ENCODE measurements at regions not wholly inside any gene's neighbourhood (a gene's known extent, or its start where the extent isn't known, plus 50 kb on each side); places are given as distances from the start of the nearest gene placed in this dataset.

- no peak for DNase-seq (ENCODE audit: low read depth in 2 of 2)
Measured at GRCh38 chr12:113684908-113685782, 213.5 kb upstream of the LHX5 start.

GRCh38 chr12:113684053-113684907 is 212.6 kb upstream of the LHX5 start:
- no peak for DNase-seq (ENCODE audit: low read depth in 2 of 2)

DNA sequence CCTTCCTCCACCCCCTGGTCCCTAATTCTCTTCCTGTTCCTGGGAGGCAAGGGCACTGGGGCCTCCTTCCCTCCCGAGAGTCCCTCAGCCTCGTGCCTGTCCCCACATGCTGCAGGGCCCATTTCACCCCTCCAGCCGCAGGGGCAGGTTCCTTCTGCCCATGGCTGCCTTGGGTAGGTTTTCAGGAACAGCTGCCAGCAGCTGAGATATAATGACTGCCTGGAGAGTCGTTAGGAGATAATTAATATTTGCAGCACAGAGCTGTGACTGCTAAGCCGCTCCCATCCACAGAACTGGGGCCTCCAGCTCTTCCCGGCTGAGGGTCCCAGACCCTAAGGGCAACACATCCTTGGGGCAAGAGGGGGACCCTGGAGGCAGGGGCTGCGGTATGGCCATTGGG is 211.9 kb upstream of the LHX5 start:
- no peak for DNase-seq (ENCODE audit: low read depth in 2 of 2)

DNA sequence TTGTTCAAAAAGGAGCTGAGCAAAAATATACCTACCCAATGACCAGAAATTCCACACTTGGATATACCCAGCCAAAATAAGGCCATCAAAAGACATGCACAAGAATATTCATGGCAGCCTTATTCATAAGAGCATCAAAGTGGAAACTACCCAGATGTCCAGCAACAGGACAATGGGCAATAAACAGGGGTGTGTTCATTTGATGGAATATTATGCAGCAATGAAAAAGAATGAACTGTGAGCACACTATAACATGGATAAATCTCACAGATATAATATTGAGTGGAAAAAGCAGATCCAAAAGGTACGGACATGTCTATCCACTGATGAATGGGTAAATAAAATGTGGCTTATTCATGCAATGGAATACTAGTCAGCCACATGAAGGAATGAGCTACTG is 209.2 kb upstream of the LHX5 start:
- no peak for DNase-seq (ENCODE audit: low read depth in 2 of 2)

DNA sequence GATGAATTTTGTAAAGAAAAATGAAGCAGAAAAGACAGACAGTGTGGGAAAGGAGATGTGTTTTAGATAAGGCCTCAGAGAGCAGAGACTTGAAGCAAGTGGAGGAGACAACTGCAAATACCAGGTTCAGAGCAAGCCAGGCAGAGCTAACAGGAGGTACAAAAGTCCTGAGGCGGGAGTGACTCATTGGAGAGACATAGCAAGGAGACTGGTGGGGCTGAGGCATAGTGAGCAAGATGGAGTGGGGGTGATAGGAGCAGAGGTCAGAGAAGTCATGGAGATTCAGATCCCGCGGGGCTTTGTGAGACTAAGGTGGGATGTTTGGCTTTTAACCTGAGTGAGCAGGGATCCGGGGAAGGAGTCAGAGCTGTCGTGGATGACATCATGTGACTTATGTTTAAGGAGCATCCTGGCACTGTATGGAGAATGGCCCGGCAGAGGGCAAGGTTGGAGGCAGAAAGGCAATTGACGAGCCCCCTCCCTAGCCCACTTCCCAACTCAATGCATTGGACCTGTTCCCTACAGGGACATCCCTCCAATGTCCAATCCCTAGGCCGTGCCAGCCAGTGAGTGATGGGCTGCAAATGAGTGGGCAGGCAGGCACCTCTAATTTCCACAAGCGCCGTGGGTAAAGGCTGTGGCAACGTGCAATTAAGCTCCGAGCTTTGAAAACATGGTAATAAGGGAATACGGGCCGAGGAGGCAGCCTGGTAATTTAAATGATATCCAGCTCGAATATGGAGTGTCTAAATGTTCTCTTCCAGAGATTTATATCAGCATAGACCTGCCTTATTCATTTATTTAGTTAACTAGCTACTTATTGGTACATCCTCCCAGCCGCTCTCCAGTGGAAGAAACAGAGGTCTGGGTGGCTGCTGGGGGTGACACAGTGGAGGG is 206.8 kb upstream of the LHX5 start:
- no peak for DNase-seq (ENCODE audit: low read depth in 2 of 2)

GRCh38 chr12:113676547-113676946 is 204.9 kb upstream of the LHX5 start:
- no peak for DNase-seq (ENCODE audit: low read depth in 2 of 2)

GRCh38 chr12:113676117-113676516 is 204.4 kb upstream of the LHX5 start:
- DNase-seq (ENCODE audit: low read depth in 2 of 2): no peak

DNA sequence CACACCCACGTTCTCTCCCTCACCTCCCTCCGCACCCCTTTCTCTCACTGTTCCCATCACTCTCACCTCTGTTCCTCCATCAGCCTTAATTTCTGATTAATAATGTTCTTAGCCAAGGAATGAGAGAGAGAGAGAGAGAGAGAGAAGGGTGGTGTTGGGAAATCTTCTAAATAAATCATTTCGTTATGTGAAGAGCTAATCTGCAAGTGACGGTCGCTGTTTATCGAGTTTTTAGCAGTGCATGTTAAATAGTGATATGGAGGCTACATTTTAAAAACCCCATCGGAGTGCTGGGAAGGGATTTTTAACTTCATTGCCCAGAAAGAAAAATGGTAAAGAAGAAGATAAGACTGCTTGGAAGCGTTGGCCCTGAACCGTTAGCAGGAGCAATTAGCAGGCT is 203.3 kb upstream of the LHX5 start:
- DNase-seq (ENCODE audit: low read depth in 2 of 2): no peak

DNA sequence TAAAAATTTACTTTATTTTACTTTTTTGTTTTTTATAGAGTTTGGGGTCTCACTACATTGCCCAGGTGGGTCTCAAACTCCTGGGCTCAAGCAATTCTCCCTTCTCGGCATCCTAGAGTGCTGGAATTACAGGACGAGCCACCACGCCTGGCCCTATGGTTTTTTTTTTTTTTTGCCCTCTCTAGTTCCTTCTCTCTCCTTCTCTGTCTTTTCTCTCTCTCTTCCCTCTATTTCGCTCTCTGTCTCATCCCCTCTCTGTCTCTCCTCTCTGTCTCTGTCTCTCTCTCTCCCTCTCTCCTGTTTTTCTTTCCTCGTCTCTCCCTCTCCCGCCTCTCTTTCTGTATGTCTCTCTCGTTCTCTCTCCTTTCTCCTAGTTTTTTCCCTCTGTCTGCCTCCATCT is 202.6 kb upstream of the LHX5 start:
- DNase-seq (ENCODE audit: low read depth in 2 of 2): no peak

DNA sequence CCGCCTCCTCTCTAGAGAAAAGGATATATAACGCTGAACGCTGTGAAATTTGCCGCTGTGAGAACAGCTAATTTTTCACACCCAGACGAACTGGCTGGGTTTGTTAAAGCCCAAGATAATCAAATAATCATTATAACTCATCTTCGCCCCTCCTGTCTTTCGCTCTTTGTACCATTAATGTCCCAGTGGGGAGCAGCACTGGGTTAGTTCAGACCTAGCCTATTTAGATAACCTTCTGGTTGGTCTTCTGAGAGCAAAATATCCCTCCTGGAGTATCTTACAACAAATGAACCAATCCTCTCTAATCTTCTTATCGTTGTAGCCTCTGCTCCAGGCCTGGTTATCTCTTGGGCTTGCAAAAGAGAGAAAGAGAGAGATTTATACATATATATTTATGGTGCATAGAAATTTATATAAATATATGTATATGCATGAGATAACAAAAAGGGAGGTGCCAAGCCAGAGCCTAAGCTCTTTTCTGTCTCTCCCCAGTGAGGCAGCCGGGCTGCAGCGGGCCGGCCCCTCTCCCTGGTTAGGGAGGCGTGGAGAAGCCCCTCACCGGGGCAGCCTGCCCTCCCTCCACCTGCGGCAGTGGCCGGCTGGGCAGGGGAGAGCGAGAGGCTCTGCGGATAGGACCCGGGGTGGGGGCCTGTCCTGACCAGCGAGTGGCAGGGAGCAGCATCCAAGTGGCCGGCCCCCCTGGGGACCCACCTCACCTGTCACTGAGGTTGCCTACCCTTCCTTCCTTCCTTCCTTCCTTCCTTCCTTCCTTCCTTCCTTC is 202.0 kb upstream of the LHX5 start:
- no peak for DNase-seq (ENCODE audit: low read depth in 2 of 2)

DNA sequence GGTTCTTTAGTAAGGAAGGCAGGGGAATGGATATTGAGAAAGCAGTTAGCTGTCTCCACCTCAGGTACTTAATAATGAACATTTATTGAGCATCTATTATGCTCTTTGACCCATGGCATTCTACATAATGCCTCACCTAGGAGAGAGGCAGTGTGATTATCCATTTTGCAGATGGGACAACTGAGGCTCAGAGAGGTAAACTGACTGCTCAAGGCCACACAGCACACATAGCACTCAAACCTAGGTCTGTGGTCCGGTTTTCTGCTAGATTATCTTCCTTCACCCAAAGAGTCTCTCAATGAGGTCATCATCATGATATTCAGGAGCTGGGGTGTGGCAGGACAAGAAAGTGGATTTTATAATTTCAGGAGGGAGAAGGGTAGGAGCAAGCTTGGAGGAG is 199.1 kb upstream of the LHX5 start:
- no peak for DNase-seq (ENCODE audit: low read depth in 2 of 2)

GRCh38 chr12:113667676-113668356 is 196.1 kb upstream of the LHX5 start:
- DNase-seq (ENCODE audit: low read depth in 2 of 2): no peak

DNA sequence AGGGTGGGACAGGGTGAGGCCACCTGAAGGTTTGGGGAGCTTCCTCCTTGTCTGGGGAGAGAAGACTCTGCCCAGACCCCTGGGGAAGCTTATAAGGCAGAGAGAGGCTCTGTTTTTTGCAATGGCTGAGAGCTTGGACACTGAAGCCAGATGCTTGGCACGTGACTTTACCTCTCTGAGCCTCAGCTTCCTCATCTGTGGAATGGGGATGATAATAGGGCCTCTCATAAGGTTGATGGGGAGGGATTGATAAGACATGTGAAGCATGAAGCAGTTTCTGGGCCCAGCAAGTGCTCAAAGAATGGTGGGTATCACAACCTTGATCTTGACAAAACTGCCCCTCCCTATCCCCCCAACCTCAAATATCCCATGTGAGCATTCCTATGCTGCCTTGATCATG is 195.4 kb upstream of the LHX5 start:
- no peak for DNase-seq (ENCODE audit: low read depth in 2 of 2)

DNA sequence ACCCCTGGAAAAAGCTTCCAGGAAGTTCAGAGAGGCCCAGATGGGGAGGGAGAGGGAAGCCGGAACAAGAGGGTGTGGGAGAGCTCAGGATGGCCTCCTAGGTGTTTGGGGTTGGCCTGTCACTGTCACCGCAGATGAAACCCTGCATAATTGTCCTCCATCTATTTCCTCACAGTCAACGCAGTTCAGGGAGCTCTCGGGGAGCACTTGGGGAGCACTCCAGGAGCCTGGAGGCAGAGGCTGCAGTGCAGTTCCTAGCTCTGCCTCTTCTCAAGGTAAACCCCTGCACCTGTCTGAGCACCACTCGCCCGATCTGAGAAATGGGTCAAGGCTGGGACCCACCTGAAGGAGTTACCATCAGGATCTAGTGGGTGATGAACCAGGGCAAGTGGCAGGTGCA is 194.6 kb upstream of the LHX5 start:
- no peak for DNase-seq (ENCODE audit: low read depth in 2 of 2)

DNA sequence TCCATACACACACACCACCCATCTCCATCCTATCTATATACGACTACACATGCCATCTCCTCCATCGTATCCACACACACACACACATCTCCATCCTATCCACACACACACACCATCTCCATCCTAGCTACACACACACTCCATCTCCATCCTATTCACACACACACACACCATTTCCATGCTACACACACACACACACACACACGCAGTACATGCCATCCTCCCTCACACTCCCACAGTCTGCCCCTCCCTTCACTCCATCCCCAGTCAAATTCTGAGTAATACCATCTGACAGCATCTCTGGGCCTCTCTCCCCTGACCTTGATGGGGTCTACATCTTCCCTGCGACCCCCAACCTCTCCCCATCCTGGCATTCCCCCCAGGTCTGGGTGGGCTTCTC is 193.8 kb upstream of the LHX5 start:
- no peak for DNase-seq (ENCODE audit: low read depth in 2 of 2)

DNA sequence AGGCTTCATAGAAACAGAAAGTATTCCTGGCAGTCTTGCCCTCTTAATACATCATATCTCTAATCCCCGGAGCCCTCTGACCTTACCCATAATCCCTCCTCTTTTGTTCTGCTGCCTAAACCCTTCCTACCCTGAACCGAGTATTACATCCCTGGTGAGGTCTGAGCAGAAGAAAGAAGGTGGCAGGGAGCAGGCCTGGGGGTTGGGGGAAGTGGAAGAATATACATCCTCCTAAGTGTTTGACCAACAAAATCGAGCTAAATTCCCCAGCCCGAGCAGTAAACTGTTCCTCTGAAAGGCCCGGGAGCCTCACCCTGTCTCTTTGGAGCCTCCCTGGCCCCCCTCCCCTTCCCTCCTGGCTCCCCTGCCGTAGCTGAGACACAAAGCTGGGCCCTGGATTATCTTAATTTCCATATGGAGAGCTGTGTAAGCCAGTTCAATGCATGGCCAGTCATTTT is 192.6 kb upstream of the LHX5 start:
- DNase-seq (ENCODE audit: low read depth in 2 of 2): no peak

DNA sequence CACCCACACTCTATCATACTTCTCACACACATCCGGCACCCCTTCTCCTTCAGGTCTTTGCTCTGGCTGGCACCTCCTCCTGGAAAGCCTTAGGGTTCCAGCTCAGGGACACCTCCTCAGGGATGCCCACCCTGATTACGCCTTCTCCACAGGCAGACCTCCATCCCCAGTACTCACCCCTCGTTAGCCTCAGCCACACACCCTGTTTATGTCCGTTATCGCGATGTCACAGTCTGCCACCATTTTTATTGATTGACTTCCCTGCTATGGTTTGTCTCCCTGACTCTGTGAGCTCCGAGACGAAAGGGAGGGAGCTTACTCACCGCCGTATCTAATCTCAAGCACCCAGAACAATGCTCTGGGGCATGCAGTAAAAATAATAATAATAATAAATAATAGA is 191.7 kb upstream of the LHX5 start:
- DNase-seq (ENCODE audit: low read depth in 2 of 2): no peak

- DNase-seq (ENCODE audit: low read depth in 2 of 2): no peak
Measured at GRCh38 chr12:113660936-113661335, 189.3 kb upstream of the LHX5 start.

GRCh38 chr12:113659416-113659815 is 187.7 kb upstream of the LHX5 start:
- no peak for DNase-seq (ENCODE audit: low read depth in 2 of 2)

GRCh38 chr12:113659015-113659414 is 187.3 kb upstream of the LHX5 start:
- DNase-seq (ENCODE audit: low read depth in 2 of 2): no peak

All from stimulated activated CD4-positive, alpha-beta T cell treated with anti-CD3 and anti-CD28 coated beads, Interleukin-1b, Interleukin-23, amount 100 ng/mL, for 4 hours (primary cell).